ENCODE measurements at regions not wholly inside any gene's neighbourhood (a gene's known extent, or its start where the extent isn't known, plus 50 kb on each side); places are given as distances from the start of the nearest gene placed in this dataset.

DNA sequence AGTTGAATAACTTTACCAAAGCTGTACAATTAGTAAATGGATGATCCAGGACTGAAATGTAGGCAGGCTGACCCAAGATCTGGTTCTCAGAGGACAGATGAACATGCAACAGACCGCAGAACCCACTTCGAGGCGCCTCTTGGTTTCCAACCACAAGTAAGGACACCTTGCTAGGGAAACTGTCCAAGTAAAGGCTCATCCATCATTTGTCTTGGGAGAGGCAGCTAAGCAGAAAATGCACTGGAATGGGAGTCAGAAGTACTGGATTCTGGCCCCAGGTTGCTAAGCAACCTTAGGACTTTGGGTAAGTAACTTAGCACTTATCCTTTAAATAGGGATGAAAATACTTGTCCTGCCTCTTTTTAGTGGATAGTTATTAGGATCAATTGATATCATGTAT, 366.3 kb upstream of the LRRC3B start:
- H3K36me3 ChIP-seq (ENCODE audit: control insufficient read depth in 4 of 4, insufficient read depth in 4 of 4, low read length in 4 of 4): no peaks in the 10 kb centered on the region
- no peak overlapping the region for H3K4me3 ChIP-seq
- H3K27me3 ChIP-seq (ENCODE audit: control insufficient read depth in 3 of 3, insufficient read depth in 3 of 3, low read length in 2 of 3): no peaks in the 10 kb centered on the region
- TF ChIP-seq, protein P1, sequence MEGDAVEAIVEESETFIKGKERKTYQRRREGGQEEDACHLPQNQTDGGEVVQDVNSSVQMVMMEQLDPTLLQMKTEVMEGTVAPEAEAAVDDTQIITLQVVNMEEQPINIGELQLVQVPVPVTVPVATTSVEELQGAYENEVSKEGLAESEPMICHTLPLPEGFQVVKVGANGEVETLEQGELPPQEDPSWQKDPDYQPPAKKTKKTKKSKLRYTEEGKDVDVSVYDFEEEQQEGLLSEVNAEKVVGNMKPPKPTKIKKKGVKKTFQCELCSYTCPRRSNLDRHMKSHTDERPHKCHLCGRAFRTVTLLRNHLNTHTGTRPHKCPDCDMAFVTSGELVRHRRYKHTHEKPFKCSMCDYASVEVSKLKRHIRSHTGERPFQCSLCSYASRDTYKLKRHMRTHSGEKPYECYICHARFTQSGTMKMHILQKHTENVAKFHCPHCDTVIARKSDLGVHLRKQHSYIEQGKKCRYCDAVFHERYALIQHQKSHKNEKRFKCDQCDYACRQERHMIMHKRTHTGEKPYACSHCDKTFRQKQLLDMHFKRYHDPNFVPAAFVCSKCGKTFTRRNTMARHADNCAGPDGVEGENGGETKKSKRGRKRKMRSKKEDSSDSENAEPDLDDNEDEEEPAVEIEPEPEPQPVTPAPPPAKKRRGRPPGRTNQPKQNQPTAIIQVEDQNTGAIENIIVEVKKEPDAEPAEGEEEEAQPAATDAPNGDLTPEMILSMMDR (IDR thresholded peaks at IDR 0.05; ENCODE audit: control extremely low read depth, extremely low read depth): no peak
- DNase-seq: no peak
- ATAC-seq (ENCODE audit: insufficient read depth, low FRiP score): no peak
- no peaks in the 10 kb centered on the region for H3K9me3 ChIP-seq (ENCODE audit: control insufficient read depth in 4 of 4, insufficient read depth in 3 of 4, low read length in 3 of 4)
- no peak overlapping the region for H3K9ac ChIP-seq (ENCODE audit: insufficient read depth in 1 of 2, low read length in 2 of 2)
- peaks cover 0 to 24% (median 2%) of the 10 kb centered on the region in 5 donors for H3K4me1 ChIP-seq (ENCODE audit: control insufficient read depth in 5 of 5, insufficient read depth in 5 of 5, low read length in 5 of 5)
- WGBS, 2 donors: 90 to 95% methylated on average over 3 of the region's 3 CpGs
- no peak overlapping the region for H3K27ac ChIP-seq (ENCODE audit: low read depth in 1 of 2, low read length in 1 of 2)

DNA sequence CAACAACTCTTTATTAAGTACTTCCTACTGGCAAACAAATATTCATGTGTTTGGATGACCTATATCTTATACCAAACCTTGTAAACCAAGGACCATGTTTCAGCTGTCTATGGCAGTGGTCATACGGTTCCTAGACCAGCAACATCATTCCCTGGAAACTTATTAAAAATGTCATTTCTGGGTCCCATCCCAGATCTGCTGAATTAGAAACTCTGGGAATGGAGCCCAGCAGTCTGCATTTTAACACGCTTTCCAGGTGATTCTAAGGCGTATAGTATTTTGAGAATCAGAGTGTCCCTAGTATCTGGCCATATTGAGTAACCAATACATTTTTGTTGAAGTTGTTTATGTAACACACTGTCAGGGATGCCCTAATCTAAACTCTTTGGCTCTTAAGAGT, 363.4 kb upstream of the LRRC3B start:
- H3K4me1 ChIP-seq (ENCODE audit: control insufficient read depth in 5 of 5, insufficient read depth in 5 of 5, low read length in 5 of 5): peaks cover 0 to 24% (median 2%) of the 10 kb centered on the region in 5 donors
- no peak overlapping the region for H3K4me3 ChIP-seq
- no peaks in the 10 kb centered on the region for H3K27me3 ChIP-seq (ENCODE audit: control insufficient read depth in 3 of 3, insufficient read depth in 3 of 3, low read length in 2 of 3)
- no peaks in the 10 kb centered on the region for H3K36me3 ChIP-seq (ENCODE audit: control insufficient read depth in 4 of 4, insufficient read depth in 4 of 4, low read length in 4 of 4)
- WGBS, 2 donors: 90 to 92% methylated on average over 3 of the region's 3 CpGs
- H3K9ac ChIP-seq (ENCODE audit: insufficient read depth in 1 of 2, low read length in 2 of 2): no peak overlapping the region
- TF ChIP-seq, protein P1 (IDR thresholded peaks at IDR 0.05; ENCODE audit: control extremely low read depth, extremely low read depth): no peak
- DNase-seq (peak in 1 of 3 donors; percentile 11), ATAC-seq (ENCODE audit: insufficient read depth, low FRiP score) (no peak)
- no peak overlapping the region for H3K27ac ChIP-seq (ENCODE audit: low read depth in 1 of 2, low read length in 1 of 2)
- no peaks in the 10 kb centered on the region for H3K9me3 ChIP-seq (ENCODE audit: control insufficient read depth in 4 of 4, insufficient read depth in 3 of 4, low read length in 3 of 4)

DNA sequence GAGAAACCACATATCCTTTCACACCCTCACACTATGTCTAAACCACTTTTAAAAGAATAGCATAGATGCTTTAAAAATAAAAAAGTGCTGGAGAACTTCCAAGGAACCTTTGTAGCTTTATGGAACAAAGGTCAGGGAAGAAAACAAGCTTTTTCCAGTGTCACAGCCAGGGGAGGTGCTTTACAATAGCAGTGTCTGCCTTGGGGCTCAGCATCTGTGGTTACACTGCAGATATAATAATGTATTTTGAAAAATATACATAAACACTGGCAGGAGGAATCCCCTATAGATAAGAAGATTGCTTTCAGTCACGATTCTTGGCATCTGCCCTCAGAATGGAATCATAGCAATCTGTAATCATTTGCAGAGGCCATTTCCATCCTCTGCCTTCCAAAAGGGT, 362.4 kb upstream of the LRRC3B start:
- Histone ChIP-seq H3K4me1 (ENCODE audit: control insufficient read depth in 5 of 5, insufficient read depth in 5 of 5, low read length in 5 of 5) (peaks cover 0 to 24% (median 2%) of the 10 kb centered on the region in 5 donors), H3K9ac (ENCODE audit: insufficient read depth in 1 of 2, low read length in 2 of 2) (no peak overlapping the region), H3K4me3 (no peak overlapping the region), H3K36me3 (ENCODE audit: control insufficient read depth in 4 of 4, insufficient read depth in 4 of 4, low read length in 4 of 4) (no peaks in the 10 kb centered on the region), H3K27me3 (ENCODE audit: control insufficient read depth in 3 of 3, insufficient read depth in 3 of 3, low read length in 2 of 3) (no peaks in the 10 kb centered on the region), H3K9me3 (ENCODE audit: control insufficient read depth in 4 of 4, insufficient read depth in 3 of 4, low read length in 3 of 4) (no peaks in the 10 kb centered on the region), H3K27ac (ENCODE audit: low read depth in 1 of 2, low read length in 1 of 2) (no peak overlapping the region)
- 46 to 64% methylated on average over 1 of the region's 1 CpG for WGBS, 2 donors
- TF ChIP-seq, protein P1 (IDR thresholded peaks at IDR 0.05; ENCODE audit: control extremely low read depth, extremely low read depth): no peak
- DNase-seq (peak in 2 of 3 donors; percentile 62 to 67), ATAC-seq (ENCODE audit: insufficient read depth, low FRiP score) (no peak)

DNA sequence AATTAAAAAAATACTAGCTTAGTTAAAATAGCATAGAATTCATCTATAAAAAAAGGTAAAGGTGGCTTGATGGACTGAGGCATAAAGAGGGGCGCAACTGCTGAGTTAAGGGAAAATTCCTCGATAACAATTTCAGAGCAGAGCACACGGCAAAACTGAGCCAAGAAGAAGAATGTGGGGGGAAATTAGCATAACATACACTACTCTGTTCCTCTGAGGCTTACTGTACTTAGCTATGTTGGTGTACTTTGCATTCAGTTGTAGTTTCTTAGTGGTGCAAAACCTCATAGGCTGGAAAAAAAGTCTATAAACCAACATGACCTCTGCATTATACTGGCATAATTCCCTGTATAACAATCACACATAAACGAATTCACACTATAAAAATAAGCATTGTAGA, 357.9 kb upstream of the LRRC3B start:
- no peaks in the 10 kb centered on the region for H3K36me3 ChIP-seq (ENCODE audit: control insufficient read depth in 4 of 4, insufficient read depth in 4 of 4, low read length in 4 of 4)
- no peaks in the 10 kb centered on the region for H3K27me3 ChIP-seq (ENCODE audit: control insufficient read depth in 3 of 3, insufficient read depth in 3 of 3, low read length in 2 of 3)
- ATAC-seq (ENCODE audit: insufficient read depth, low FRiP score): no peak
- peaks cover 0 to 14% (median 2%) of the 10 kb centered on the region in 5 donors for H3K4me1 ChIP-seq (ENCODE audit: control insufficient read depth in 5 of 5, insufficient read depth in 5 of 5, low read length in 5 of 5)
- TF ChIP-seq, protein P1 (IDR thresholded peaks at IDR 0.05; ENCODE audit: control extremely low read depth, extremely low read depth): no peak
- 78% methylated on average over 4 of the region's 4 CpGs for WGBS, 2 donors
- no peak overlapping the region for H3K4me3 ChIP-seq
- H3K27ac ChIP-seq (ENCODE audit: low read depth in 1 of 2, low read length in 1 of 2): no peak overlapping the region
- H3K9ac ChIP-seq (ENCODE audit: insufficient read depth in 1 of 2, low read length in 2 of 2): no peak overlapping the region
- DNase-seq: no peak
- no peaks in the 10 kb centered on the region for H3K9me3 ChIP-seq (ENCODE audit: control insufficient read depth in 4 of 4, insufficient read depth in 3 of 4, low read length in 3 of 4)
